Activated CD4-positive, alpha-beta T cell treated with anti-CD3 and anti-CD28 coated beads, Interleukin-2, amount 50 U/mL, for 1 hour (primary cell): ENCODE measurements at regions not wholly inside any gene's neighbourhood (a gene's known extent, or its start where the extent isn't known, plus 50 kb on each side); places are given as distances from the start of the nearest gene placed in this dataset.

Source experiments
- DNase-seq: peaks from one replicate; pipeline ENCODE4 v3.0.0-alpha.2; 2020

DNA sequence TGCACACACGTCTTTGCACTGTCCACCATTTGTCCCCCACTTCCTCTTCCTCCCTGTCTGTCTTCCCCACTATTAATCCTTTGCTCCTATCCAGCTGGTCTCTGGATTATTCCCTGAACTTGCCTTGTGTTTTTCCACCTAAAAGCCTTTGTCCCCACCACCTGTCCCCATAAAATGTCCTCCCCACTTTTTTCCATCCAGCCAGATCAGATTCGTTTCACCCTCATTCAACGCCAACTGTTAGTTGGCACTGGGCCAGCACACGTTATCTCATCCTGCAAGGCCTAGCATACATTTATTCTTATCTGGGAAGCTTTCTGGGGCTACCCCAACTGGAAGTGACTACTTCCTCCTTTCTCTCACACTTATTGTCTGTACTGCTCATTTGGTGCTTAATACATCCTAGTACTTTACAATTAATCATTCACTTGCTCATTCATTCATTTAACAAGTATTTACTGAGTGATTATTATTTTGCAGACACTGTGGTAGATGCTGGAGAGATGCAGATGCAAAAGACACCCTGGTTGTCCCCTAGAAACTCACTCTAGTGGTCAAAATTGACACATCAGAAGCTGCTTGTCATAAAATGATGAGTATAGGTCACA, 96.2 kb downstream of the RASSF10 start:
- no peak for DNase-seq

DNA sequence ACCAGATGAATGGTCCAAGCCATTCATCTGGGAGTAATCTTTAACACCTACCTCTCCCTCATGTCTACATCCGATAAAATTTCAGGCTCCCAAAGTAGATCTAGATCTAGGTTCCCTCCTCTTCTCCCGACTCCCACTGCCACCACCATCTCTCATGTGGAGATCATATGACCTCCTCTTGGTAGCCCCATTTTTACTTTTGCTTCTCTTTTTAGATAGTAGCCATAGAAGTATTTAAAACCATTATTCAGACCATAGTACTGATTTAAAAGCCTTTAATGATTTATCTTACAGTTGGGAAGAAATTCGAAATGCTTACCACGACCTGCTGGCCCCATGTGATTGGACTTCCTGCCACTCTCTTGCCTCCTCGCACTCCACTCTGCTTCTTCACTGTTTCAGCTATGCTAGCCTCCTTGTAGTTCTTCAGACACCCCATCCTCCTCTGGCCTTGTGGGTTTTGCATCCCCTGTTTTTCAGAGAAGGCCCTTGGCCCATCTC, 98.5 kb downstream of the RASSF10 start:
- DNase-seq: no peak

DNA sequence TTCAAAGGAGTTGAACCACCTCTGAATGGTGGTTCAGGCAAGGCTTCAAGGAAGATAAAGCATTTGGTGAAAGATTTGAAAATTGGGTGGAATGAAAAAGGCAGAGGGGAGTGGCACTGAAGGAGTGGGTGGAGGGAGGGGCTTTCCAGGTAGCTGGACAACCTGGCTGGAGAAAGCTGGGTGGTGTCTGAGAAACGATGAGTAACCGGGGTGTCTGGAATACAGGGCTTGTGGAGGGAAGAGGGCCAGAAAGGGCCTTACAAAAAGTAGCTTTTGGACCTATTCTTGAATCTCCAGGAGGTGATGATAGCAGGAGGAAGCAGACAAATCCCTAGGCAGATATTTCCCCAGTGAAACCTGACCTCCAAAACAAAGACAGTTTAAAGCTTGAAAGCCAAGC, 99.3 kb downstream of the RASSF10 start:
- DNase-seq: no peak

DNA sequence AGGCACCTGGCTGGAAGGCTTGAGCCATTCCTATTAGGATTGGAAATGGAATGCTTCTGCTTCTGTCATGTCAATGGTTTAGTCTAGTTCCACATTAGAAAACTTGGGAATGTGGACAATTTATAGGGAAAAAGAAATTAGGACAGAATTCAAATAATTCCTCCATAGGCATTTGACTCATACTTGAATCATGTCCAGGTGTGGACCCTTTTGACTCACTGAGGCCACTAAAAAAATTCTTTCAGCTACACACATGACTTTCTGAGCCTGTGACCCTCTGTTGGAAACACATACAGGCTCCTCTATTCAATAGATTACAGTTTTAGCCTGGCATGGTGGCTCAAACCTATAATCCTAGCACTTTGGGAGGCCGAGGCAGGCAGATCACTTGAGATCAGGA, 100.5 kb downstream of the RASSF10 start:
- DNase-seq: no peak

DNA sequence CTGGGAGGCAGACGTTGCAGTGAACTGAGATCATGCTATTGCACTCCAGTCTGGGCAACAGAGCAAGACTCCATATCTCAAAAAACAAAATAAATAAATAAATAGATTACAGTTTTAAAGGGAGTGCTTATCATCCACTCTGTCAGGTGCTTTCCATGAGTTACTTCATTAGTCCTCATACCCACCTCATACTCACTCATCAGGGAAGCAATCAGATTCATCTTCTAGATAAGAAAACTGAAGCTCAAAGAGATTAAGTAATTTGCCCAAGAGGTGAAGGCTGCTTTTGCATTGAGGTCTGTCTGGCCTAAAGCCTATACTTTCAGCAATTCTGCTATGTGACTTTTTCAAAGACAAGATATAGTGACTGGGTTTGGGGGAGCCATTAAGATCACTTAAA, 101.0 kb downstream of the RASSF10 start:
- no peak for DNase-seq

DNA sequence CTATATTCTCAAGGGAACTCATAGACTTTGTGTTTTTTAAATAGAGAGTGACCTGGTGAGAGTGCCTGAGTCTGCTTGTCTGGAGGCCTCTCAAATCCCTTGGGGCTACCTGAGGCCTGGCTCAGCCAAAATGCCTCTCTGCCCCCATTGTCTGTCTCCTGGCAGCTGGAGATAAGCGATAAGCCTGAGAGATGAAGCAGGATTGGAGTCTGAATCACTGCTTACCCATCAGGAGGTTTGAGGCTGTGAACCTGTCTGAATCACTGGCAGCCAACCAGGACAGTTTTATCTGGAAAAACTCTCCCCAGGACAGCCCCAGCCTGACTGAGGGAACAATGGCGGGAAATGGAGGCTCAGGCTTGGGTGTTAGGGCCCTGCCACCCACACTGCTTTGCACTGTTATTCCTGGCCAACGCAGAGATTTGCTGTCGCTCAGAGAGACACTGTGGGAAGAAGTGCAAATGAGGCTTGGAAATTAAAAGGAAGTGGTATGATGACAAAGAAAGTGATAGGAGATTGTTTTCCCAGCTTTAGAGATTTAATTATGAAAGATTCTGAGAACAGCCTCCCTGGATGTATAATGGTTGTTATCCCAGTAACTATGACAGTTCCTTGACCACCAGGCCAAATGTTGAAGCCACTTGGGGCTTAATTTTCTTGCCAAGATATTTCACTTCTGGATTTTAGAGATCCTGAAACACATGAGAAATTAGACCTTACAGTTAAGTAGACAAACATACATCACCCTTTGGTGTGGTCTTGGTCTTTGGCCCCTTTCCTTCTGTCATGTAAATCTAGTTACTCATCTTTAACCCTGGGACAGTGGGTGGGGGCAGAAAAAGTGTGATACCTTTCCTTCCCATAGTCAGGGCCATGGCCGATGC, 102.1 kb downstream of the RASSF10 start:
- no peak for DNase-seq

DNA sequence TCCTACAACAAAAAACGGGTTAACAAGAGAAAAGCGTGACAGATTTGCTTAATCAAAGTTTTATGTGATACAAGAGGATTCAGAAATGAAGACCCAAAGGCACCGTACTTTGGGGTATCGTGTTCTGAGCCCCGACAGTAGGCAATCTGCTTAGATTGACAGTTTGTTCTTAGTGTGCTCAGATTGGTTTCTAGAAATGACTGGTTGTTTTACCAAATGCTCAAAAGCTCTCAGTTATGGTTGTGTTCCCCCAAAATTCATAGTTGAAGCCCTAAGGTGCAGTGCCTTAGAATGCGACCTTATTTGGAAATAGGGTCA, 102.7 kb downstream of the RASSF10 start:
- DNase-seq: no peak

DNA sequence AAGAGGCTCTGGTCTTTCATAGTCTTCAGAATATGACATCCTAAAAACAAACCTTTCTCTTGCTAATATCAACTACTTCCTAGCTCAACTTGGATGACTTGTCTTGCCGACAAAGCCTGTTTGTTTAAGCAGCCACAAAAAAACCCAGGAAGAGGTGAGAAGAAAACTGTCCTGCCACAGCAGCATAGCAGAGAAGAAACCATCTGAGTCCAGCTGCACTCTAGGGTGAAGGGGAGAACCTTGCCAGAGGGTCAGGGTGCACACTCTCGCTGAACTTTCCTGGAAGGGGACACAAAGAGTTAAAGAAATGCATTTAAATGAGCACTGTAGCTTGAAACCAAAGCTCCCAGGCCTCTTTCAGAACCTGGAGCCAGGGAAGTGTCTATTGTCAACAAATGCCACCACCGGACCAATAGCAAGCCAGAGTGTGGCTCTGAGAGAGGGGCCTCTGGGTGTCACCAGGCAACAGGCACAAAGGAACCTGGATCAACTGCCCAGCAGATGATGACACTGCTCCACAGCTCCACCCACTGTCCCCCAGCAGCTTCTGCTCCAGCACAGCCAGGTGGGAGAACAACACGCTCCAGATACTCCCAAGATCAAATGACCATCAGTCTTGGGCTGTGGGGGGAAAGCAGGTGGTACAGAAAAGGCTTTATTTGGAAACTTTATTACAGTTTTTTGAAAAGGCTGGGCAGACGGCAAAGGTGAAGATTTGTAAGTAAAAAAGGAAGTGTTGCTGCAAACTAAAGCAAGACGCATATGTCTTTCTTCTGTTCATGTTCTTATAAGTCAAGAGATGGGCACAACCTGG, 105.7 kb downstream of the RASSF10 start:
- no peak for DNase-seq

DNA sequence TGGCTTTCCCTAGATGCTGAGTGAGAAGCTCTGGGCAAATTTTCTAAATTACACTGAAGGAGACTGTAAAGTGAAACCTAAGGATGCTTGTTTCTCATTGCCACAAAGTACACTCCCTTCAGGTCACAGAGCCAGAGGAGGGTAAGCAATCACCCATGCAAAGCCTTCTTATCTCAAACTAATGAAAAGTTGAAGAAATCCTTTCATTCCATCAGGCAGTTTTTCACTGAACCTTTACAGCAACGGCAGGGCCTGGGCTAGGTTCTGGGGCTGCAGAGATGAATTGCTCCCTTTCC, 106.2 kb downstream of the RASSF10 start:
- DNase-seq: no peak

DNA sequence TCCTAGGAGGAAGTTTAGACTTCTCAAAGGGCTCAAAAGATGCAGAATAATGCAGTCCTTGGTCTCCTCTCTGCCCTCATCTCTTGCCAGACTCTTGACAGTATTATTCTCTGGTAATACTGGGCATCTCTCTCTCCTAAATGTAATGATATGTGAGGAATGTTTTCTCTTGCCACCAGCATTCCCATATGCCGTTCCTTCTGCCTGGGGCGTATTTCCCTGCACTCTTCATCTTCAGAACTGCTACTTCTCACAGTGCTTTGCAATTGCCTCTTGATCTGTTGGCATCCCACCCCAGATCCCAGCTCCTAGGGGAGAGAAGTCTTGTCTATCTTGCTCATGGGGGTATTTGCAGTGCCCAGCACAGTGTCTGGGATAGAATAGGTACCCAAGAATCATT, 107.4 kb downstream of the RASSF10 start:
- no peak for DNase-seq

DNA sequence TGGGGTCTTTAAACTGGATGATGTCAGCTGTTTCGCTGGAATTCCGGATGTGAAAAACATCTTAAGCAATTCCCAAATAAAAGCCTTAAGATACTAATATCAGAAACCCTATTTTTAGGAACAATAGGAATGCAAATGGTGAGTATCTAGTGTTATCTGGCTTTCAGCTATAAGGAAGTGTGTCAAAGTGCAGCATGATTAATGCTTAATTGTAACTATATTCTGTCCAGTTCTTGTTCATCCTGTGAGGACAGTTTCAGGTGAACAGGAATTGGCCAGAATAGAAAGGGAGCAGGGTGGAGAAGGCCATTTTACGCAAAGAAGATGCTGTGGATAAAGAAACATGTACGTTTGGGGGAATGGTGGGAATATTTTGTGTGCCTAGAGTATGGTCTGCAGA, 108.2 kb downstream of the RASSF10 start:
- no peak for DNase-seq

DNA sequence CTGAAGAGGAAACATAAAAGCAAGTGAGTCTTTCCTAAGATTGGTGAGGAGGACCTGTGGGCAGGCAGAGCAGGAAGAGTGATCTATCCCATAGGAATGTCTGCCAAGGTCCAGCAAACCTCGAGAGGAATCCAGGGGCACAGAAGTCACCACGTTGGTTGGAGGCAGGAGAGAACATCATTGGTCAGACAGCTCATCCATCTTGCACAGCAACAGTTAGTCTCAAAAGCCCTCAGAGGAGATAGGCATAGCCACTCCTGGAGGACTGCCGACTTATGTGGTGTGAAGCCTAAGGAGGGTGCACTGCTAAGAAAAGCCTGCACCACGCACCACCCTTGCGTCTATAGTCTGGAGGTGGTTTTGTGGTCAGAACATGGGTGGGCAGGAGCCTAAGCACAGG, 109.1 kb downstream of the RASSF10 start:
- DNase-seq: no peak

DNA sequence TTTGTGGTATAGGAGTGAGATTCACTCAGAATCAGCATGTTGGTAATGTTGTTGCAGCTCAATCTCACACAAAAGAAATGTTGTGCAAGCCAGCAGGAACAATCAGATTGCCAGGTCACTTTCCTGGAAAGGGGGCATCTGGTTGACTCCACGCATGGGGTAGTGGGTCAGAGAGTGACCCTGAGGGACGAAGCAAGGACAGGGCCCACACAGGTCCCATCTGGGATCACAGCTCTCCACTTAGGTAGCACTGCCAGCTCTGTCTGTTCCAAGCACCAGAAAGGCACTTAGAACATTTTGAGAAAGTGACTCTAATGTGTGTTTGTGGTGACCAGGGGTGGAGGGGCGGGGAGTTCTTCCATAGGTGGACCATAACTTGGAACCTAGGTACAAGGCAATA, 109.5 kb downstream of the RASSF10 start:
- DNase-seq: no peak

DNA sequence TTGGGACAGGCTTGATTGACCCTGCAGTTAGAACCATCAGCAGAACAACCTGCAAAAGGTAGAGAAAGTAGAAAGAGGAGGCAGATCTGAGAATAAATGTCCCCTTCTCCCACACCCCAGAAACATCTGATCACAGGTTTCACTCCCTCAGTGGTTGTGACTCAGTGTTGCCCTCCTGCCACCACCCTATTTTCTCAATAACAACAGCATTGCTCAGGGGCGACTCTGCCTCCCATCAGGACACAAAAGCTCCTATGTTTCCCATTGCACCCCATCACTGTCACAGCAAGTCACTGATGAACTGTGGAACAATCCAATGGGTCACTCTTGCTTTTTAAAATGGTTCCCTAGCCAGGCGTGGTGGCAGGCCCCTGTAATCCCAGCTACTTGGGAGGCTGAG, 110.2 kb downstream of the RASSF10 start:
- DNase-seq: no peak

DNA sequence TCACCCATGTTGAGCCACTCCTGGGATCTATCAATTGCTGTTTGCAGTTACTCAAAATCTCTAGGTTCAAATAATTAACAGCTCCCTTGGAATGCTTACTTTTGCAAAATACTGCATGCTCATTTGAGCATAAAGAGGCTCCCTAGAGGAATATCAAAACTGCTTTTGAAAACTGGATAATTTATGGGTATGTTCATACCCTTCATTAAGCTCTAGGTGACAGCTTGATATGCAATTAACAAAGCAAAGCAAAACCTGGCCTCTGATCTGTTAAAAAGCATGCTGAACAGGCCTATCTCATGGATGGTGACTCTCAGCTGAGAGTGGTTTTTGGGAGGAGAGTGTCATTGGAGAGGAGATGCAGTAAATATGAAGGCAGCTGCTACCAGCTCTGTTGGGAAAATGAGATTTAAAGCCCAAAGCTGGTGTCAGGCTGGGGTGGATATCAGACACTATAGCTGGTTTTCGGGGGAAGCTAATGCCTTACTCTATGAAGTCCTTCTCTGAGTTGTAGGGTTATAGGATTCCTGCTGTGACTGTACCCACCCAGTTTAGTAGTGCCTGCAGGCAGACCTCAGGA, 110.9 kb downstream of the RASSF10 start:
- no peak for DNase-seq

DNA sequence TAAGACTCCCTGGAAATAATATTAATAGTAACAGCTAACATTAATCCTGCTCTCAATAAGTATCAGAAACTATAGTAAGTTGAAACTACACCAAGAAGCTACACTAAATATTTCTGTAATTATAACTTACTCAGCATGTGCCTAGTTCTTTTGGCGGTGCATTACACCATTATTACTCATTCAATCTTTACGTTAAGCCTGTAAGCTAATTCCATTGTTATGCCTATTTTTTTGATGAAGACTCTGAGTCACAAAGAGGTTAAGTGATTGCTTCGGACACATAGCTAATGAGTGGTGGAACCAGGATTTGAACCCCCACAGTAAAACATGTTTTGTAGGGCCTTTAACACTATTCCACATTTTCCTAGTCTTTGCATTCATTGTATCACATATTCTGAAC, 111.6 kb downstream of the RASSF10 start:
- DNase-seq: no peak

DNA sequence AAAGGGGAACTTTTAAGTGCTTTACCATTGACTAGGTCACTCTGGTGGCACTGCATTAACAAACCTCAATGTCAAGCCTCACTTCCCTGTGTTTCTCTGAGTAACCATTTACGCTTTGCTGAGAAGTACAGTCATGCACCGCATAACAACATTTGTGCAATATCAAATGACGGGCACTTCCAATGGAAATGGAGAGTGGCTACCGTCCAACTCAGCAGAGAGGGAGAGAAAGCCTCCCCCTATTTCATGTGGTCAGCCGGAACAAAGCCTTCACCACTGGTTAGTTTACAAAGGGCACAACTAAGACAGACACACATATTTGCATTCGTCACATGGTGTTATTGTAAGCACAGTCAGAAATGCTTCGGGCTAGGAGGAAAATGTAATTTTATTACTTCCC, 117.3 kb downstream of the RASSF10 start:
- no peak for DNase-seq

DNA sequence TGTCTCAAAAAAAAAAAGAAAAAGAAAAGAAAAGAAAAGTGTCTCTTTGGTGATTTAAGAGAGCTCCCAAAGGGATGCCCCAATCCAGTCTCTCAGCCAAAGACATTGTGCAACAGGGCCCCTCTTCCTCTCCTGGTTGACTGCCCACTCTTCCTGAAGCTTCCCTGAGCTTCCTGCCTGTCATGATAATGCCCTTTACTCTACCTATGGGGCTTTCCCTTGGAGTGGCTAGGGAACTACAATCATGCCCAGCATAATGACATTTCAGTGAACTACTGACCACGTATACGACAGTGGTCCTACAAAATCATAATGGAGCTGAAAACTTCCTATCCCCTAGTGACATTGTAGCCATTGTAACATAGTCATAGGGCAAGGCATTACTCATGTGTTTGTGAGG, 118.0 kb downstream of the RASSF10 start:
- no peak for DNase-seq

DNA sequence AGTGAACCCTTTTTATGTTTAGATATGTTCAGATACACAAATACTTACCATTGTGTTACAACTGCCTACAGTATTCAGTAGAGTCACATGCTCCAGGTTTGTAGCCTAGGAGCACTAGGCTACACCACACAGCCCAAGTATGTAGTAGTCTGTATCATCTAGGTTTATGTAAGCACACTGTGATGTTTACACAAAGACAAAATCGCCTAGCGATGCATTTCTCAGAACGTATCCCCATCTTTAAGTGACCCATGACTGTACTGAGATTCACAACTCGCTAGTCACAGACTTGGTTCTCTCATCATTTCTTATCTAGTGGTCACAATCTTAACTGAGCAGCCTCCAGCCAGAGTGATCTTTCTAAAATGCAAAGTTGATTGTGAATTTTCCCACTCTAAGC, 119.2 kb downstream of the RASSF10 start:
- no peak for DNase-seq

DNA sequence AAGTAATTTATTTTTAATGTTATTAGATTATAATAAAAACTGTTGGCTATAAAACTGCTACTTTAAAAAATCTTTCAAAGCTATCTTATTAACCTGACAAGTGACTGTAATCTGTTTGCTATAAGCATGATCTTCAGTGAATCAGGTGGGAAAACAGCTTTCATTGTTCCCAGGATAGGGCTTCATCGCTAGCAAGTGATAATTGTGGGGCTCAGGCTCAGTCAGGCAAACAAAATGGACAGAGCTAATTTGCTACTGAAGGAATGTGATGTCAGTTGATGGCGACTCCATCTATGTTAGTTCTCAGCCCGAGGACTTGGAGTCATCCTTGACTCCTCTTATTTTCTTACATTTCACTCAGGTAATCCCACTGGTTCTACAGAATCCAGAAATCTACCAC, 125.0 kb downstream of the RASSF10 start:
- DNase-seq: no peak

DNA sequence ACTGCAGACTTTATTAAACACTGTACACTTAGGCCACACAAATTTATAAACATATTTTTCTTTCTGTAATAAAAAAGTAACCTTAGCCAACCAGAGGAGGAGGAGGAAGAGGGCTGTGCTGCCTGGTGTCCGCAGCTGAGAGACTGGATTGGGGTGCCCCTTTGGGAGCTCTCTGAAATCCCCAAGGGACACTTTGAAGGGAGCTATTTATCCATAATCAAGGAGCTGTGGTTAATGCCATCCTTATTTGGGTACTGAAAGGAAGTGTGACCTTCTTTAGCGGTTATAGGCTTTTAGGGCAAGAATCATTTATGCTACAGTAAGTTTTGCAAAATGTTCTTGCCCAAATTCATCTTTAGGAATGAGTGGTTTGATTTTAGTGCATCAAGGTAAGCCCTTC, 125.8 kb downstream of the RASSF10 start:
- DNase-seq: no peak

DNA sequence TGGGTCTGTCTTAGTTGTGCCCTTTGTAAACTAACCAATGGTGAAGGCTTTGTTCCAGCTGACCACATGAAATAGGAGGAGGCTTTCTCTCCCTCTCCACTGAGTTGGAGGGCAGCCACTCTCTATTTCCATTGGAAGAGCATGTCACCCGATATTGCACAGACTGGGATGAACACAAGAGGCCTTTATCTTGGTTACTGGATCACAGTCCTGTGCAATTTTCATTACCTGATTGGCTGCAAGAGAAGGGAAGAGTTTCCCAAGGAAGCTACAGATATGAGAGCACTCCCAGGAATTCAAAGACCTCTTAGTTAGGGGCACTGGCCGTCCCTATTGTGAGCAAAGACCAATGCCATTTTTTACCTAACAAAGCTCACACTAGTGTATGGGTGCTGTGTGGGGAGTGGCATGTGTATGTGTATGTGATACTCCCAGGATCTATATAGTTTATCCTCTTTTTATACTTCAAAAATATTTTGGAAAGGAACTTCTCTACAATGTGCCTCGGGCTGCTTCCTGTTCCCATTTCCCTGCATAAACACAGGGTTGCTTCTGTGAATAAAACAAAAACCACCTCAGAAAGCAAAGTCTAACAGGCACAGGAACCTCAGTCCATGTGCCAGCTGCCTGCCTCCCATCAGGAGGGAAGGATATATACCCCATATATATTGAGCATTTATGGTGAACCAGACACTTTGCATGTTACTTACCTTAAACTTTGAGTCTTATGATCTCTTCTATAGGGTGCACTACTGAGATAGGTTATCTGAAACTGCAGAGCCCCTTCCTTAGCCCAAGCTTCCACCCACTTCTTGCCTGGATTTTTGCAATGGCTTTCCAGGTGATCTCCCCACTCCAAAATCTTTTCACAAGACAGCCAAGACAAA, 126.5 kb downstream of the RASSF10 start:
- DNase-seq: no peak

DNA sequence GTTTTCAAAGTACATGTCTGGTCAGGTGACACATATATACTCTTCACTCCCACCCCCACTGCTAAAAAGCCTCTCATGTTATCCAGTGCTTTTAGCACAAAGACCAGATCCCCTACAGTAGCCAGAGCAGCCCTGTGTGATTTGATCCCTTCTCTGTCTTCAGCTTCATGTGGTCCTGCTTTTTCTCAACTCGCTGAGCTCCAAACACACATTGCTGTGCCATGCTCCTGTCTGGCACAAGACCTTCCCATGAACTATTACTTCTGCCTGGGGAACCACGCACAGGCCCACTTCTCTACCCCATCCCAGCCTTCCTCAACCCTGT, 127.1 kb downstream of the RASSF10 start:
- no peak for DNase-seq
